ENCODE measurements at regions not wholly inside any gene's neighbourhood (a gene's known extent, or its start where the extent isn't known, plus 50 kb on each side); places are given as distances from the start of the nearest gene placed in this dataset.

DNA sequence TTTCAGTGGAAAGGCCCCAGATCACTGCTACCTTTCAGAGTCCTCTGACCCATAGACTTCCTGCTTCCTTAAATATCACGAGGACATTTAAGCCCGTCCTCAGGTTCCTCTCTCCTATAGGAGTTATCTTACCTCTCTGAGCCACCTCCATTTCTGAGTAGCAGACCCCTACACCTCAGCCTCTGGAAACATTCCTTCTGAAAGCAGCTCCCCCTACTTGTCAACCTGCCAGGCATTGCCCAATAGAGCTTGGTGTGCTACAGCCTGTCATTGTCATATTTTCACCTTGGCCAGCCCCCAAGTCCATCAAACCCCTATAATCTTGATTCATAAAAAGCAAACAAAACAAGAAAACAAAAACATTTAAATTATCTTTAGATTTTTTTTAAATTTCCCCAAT, 717.9 kb upstream of the SLC8A1 start:
- no peak overlapping the region for H3K27ac ChIP-seq
- TF ChIP-seq CTCF (IDR thresholded peaks at IDR 0.05): no peak
- no peak for TF ChIP-seq POLR2A (IDR thresholded peaks at IDR 0.05)
- no peaks in the 10 kb centered on the region for H3K4me1 ChIP-seq
- no peaks in the 10 kb centered on the region for H3K9me3 ChIP-seq
- no peaks in the 10 kb centered on the region for H3K36me3 ChIP-seq
- no peaks in the 10 kb centered on the region for H3K27me3 ChIP-seq
- intact Hi-C loops (cut with DNase I): no loop called here
- no peak overlapping the region for H3K4me3 ChIP-seq
- DNase-seq: no peak
- ATAC-seq: no peak
- WGBS (ENCODE audit: insufficient coverage, low coverage, low lambda C conversion rate, missing lambda C conversion rate): 72% methylated on average over 2 of the region's 2 CpGs

DNA sequence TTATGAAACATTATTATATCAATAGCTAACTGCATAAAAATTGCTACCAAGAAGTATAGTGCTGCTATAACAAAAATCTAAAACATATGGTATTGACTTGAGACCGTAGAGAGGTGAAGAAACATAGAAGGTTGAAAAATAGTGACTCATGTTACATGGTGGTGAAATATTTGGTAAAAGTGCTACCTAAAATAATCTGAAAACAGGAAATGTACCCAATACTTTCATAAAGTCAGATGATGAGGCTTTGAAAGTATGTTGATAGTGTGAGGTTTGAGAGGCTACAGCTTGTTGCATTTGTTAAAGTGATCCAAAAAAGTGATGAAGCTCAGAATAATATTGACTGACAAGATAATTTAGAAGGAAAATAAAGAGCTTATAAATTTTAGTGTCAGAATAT, 718.7 kb upstream of the SLC8A1 start:
- DNase-seq (no peak), ATAC-seq (no peak)
- H3K27me3 ChIP-seq: no peaks in the 10 kb centered on the region
- intact Hi-C loops (cut with DNase I): no loop called here
- no peak overlapping the region for H3K4me3 ChIP-seq
- TF ChIP-seq CTCF (IDR thresholded peaks at IDR 0.05) (no peak), POLR2A (IDR thresholded peaks at IDR 0.05) (no peak)
- H3K4me1 ChIP-seq: no peaks in the 10 kb centered on the region
- H3K27ac ChIP-seq: no peak overlapping the region
- H3K9me3 ChIP-seq: no peaks in the 10 kb centered on the region
- 83% methylated on average over 1 of the region's 1 CpG for WGBS (ENCODE audit: insufficient coverage, low coverage, low lambda C conversion rate, missing lambda C conversion rate)
- H3K36me3 ChIP-seq: no peaks in the 10 kb centered on the region

DNA sequence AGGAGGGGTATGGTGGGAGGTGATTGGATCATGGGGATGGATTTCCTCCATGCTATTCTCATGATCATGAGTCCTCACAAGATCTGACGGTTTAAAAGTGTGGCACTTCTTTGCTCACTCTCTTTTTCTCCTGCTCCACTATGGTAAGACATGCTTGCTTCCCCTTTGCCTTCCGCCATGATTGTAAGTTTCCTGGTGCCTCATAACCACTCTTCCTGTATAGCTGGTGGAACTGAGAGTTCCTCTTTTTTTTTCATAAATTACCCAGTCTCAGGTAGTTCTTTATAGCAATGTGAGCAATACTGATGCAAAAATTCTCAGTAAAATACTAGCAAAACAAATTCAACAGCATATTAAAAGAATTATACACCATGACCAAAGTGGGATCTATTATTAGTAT, 728.5 kb upstream of the SLC8A1 start:
- no peak for TF ChIP-seq POLR2A (IDR thresholded peaks at IDR 0.05)
- TF ChIP-seq CTCF (IDR thresholded peaks at IDR 0.05): no peak
- Histone ChIP-seq H3K4me1 (no peaks in the 10 kb centered on the region), H3K4me3 (no peak overlapping the region), H3K9me3 (no peaks in the 10 kb centered on the region), H3K27ac (no peak overlapping the region), H3K36me3 (no peaks in the 10 kb centered on the region), H3K27me3 (no peaks in the 10 kb centered on the region)
- DNase-seq: no peak
- intact Hi-C loops (cut with DNase I): no loop called here
- WGBS (ENCODE audit: insufficient coverage, low coverage, low lambda C conversion rate, missing lambda C conversion rate): 16% methylated on average over 2 of the region's 2 CpGs
- ATAC-seq: no peak

GRCh38 chr2:41182961-41183360, 731.1 kb upstream of the SLC8A1 start:
- intact Hi-C loops (cut with DNase I): no loop called here
- Histone ChIP-seq H3K4me3 (no peak overlapping the region), H3K9me3 (no peaks in the 10 kb centered on the region), H3K27ac (no peak overlapping the region), H3K4me1 (no peaks in the 10 kb centered on the region), H3K27me3 (no peaks in the 10 kb centered on the region), H3K36me3 (no peaks in the 10 kb centered on the region)
- TF ChIP-seq CTCF (IDR thresholded peaks at IDR 0.05): no peak
- TF ChIP-seq POLR2A (IDR thresholded peaks at IDR 0.05): no peak
- ATAC-seq (no peak), DNase-seq (no peak)
- WGBS (ENCODE audit: insufficient coverage, low coverage, low lambda C conversion rate, missing lambda C conversion rate): 59% methylated on average over 5 of the region's 5 CpGs
